Adrenal gland (tissue), 9 donors: ENCODE measurements at regions not wholly inside any gene's neighbourhood (a gene's known extent, or its start where the extent isn't known, plus 50 kb on each side); places are given as distances from the start of the nearest gene placed in this dataset.

Source experiments
- DNase-seq, 7 donors: peaks; one replicate each; pipeline ENCODE4 v3.0.0-alpha.2; 2019 to 2020
- H3K27ac ChIP-seq, 5 donors: fragments of 200-600 bp; sonication (generic) in 4 of 5; 1 replicate in 3 of 5; 2 replicates in 2 of 5; pipeline versions ENCODE4 v1.5.1 to v1.8.0; 2016 to 2020; ENCODE audit warnings: mild to moderate bottlenecking in 1 of 5
- H3K27me3 ChIP-seq: fragments of 200-600 bp; 2 replicates; pipeline ENCODE4 v1.8.0; 2021
- H3K36me3 ChIP-seq, 2 donors: fragments of 200-600 bp; replicated peaks in 1 of 2; 1 replicate in 1 of 2; 2 replicates in 1 of 2; pipeline versions ENCODE4 v1.5.1 to v1.8.0; 2018 to 2022
- H3K4me1 ChIP-seq, 2 donors: fragments of 200-600 bp; replicated peaks in 1 of 2; 1 replicate in 1 of 2; 2 replicates in 1 of 2; pipeline versions ENCODE4 v1.5.1 to v1.8.0; 2018 to 2021
- H3K4me3 ChIP-seq, 4 donors: fragments of 200-600 bp; sonication (generic) in 3 of 4; one replicate each; pipeline ENCODE4 v1.5.1; 2016 to 2018
- H3K9me3 ChIP-seq, 3 donors: fragments of 200-600 bp; sonication (generic) in 1 of 3; replicated peaks in 1 of 3; 1 replicate in 2 of 3; 2 replicates in 1 of 3; pipeline versions ENCODE4 v1.5.1 to v1.8.0; 2016 to 2021
- POLR2A ChIP-seq, 2 donors: fragments of 450-650 bp; IDR thresholded peaks; one replicate each; pipeline ENCODE4 v1.6.1; 2017; ENCODE audit warnings: antibody characterized with exemption in 2 of 2, mild to moderate bottlenecking in 2 of 2, moderate library complexity in 1 of 2
- WGBS, 4 donors: extraction: QIAGEN DNeasy Blood & Tissue Kit in 2 of 4; methylation state at CpG; one replicate each; pipeline versions ENCODE4 v1.1.5 to v1.1.7; 2013 to 2017; 5-methylcytosine and 5-hydroxymethylcytosine counted together
- intact Hi-C, 2 donors: fragments of 100-400 bp; cut with DNase I; formaldehyde crosslinking; loops; one replicate each; pipeline versions ENCODE4 v1.14.1 to v1.15.0; 2022 to 2023
- TF ChIP-seq, protein P1 (sequence below), 6 experiments: fragments of 450-650 bp in 4 of 6; fragments of 200-600 bp in 2 of 6; sonication (generic) in 1 of 6; IDR thresholded peaks; 1 replicate in 5 of 6; 2 replicates in 1 of 6; pipeline versions ENCODE4 v1.5.1 to v1.8.0; 2016 to 2021; ENCODE audit warnings: antibody characterized with exemption in 6 of 6, mild to moderate bottlenecking in 2 of 6, moderate library complexity in 1 of 6
- donor health status: healthy with polysubstance abuse.
- donor health status: Bipolar disorder and iron deficiency.
- donor health status: DM: yes; HTN: yes; CAD: no.
- donor health status: DM: no; HTN: no; CAD: no.
- donor health status: DM: no; HTN: no; CAD: no.

- Histone ChIP-seq H3K27ac (no peak overlapping the region), H3K27me3 (peaks cover 9% of the 10 kb centered on the region), H3K9me3 (no peaks in the 10 kb centered on the region), H3K4me1 (no peaks in the 10 kb centered on the region), H3K4me3 (no peak overlapping the region), H3K36me3 (no peaks in the 10 kb centered on the region)
- TF ChIP-seq POLR2A (IDR thresholded peaks at IDR 0.05) = no peak
- TF ChIP-seq, protein P1, sequence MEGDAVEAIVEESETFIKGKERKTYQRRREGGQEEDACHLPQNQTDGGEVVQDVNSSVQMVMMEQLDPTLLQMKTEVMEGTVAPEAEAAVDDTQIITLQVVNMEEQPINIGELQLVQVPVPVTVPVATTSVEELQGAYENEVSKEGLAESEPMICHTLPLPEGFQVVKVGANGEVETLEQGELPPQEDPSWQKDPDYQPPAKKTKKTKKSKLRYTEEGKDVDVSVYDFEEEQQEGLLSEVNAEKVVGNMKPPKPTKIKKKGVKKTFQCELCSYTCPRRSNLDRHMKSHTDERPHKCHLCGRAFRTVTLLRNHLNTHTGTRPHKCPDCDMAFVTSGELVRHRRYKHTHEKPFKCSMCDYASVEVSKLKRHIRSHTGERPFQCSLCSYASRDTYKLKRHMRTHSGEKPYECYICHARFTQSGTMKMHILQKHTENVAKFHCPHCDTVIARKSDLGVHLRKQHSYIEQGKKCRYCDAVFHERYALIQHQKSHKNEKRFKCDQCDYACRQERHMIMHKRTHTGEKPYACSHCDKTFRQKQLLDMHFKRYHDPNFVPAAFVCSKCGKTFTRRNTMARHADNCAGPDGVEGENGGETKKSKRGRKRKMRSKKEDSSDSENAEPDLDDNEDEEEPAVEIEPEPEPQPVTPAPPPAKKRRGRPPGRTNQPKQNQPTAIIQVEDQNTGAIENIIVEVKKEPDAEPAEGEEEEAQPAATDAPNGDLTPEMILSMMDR (IDR thresholded peaks at IDR 0.05) = no peak
- 82 to 89% (median 87%) methylated on average over 4 of the region's 4 CpGs for WGBS, 4 donors
- DNase-seq = no peak
- intact Hi-C loops = no loop called here
Observed at GRCh38 chr16:73885319-73885718, 411.3 kb upstream of the PSMD7 start.

DNA sequence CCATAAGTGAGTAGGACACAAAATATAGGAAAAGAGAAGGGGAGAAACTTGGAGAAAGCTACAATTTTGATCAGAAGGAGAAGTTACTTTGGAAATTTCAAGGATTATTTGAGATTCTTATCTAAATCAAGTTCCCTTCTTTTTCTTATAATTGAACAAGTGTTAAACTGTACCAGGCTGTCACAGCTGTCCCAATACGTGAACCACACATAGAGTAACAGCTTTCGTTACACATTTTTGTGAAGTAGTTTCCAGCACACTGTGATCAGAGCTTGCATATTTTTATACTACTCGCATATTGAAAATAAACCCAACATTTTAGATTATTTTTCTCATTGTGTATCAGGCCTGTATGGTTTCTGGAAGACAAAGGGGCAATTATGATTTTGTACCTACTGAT lies 412.8 kb upstream of the PSMD7 start:
- intact Hi-C loops = no loop called here
- Histone ChIP-seq H3K27me3 (peaks cover under 1% of the 10 kb centered on the region), H3K36me3 (no peaks in the 10 kb centered on the region), H3K4me1 (no peaks in the 10 kb centered on the region), H3K4me3 (no peak overlapping the region), H3K9me3 (no peaks in the 10 kb centered on the region), H3K27ac (no peak overlapping the region)
- 85 to 92% (median 89%) methylated on average over 3 of the region's 3 CpGs for WGBS, 4 donors
- no peak for DNase-seq
- TF ChIP-seq, protein P1 (IDR thresholded peaks at IDR 0.05) = no peak
- no peak for TF ChIP-seq POLR2A (IDR thresholded peaks at IDR 0.05)

DNA sequence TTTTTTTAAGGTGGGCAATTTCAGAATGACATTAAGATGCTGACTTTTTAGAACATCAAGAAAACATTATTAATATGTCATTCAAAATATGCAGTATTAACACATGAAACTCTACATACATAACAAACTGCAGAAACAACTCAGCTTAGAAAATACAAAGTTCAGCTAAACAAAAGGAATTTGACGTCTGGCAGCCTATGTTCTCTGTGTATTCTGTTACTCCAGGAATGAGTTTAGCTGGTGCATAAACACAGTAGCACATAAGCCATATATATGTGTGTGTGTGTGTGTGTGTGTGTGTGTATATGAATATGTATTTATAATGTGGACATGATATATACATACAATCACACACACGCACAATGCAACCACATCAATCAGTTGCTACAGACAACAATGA lies 413.5 kb upstream of the PSMD7 start:
- H3K36me3 ChIP-seq = no peaks in the 10 kb centered on the region
- H3K27me3 ChIP-seq = no peaks in the 10 kb centered on the region
- no peak for DNase-seq
- H3K9me3 ChIP-seq = no peaks in the 10 kb centered on the region
- TF ChIP-seq POLR2A (IDR thresholded peaks at IDR 0.05) = no peak
- TF ChIP-seq, protein P1 (IDR thresholded peaks at IDR 0.05) = no peak
- H3K4me3 ChIP-seq = no peak overlapping the region
- intact Hi-C loops = no loop called here
- no peak overlapping the region for H3K27ac ChIP-seq
- 68 to 93% (median 88%) methylated on average over 2 of the region's 2 CpGs for WGBS, 4 donors
- no peaks in the 10 kb centered on the region for H3K4me1 ChIP-seq

DNA sequence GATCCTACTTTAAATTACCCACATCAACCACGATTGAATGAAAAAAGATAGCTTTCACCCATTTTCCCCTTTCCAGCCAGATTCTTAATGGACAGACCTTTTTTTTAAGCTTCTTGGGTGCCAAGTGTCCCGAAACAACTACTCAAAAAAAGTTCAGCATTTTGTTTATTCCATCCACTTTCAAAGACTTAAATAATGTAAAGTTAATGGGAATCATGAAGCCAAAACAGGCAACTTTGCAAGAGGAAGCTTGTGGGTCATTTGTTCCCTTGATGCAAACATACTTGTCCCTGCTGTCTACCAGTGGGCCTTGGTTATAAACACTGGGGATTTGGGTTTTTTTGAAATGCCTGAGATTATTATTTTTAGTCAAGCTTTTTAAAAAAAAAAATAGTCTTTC lies 414.0 kb upstream of the PSMD7 start:
- intact Hi-C loops = no loop called here
- no peak for DNase-seq
- Histone ChIP-seq H3K27me3 (no peaks in the 10 kb centered on the region), H3K27ac (no peak overlapping the region), H3K9me3 (no peaks in the 10 kb centered on the region), H3K4me1 (no peaks in the 10 kb centered on the region), H3K4me3 (no peak overlapping the region), H3K36me3 (no peaks in the 10 kb centered on the region)
- TF ChIP-seq POLR2A (IDR thresholded peaks at IDR 0.05) = no peak
- TF ChIP-seq, protein P1 (IDR thresholded peaks at IDR 0.05) = no peak
- WGBS, 4 donors = 66 to 84% (median 83%) methylated on average over 2 of the region's 2 CpGs
